K562 (cell line): ENCODE measurements at regions not wholly inside any gene's neighbourhood (a gene's known extent, or its start where the extent isn't known, plus 50 kb on each side); places are given as distances from the start of the nearest gene placed in this dataset.

Source experiments
- SMAD3 ChIP-seq: fragments of 450-650 bp; formaldehyde crosslinking; conservative IDR thresholded peaks from 2 replicates; pipeline ENCODE4 v1.4.0; 2020; ENCODE audit warnings: mild to moderate bottlenecking
- SMC3 ChIP-seq: conservative IDR thresholded peaks from 2 replicates; pipeline ENCODE4 v1.6.1; 2011; ENCODE audit warnings: low read depth, low read length, improper control_type of control experiment; ENCODE audit not compliant: insufficient read depth
- ZNF24 ChIP-seq: fragments of 450-650 bp; IDR thresholded peaks from 2 replicates; pipeline ENCODE4 v1.6.1; 2016

GRCh38 chr13:71359641-71360040, 507.4 kb downstream of the DACH1 start:
- TF ChIP-seq ZNF24 (no peak), SMC3 (no peak), SMAD3 (CRISPR knock-in tag) (no peak)
